Medulla oblongata (tissue), 1 donor: ENCODE measurements at regions not wholly inside any gene's neighbourhood (a gene's known extent, or its start where the extent isn't known, plus 50 kb on each side); places are given as distances from the start of the nearest gene placed in this dataset.

Source experiments
- DNase-seq: peaks from one replicate; pipeline ENCODE4 v3.0.0-alpha.2; 2015; ENCODE audit errors: extremely low spot score

- no peak for DNase-seq
These were observed 410.3 kb upstream of the SLC24A2 start for GRCh38 chr9:20199111-20199510.

DNA sequence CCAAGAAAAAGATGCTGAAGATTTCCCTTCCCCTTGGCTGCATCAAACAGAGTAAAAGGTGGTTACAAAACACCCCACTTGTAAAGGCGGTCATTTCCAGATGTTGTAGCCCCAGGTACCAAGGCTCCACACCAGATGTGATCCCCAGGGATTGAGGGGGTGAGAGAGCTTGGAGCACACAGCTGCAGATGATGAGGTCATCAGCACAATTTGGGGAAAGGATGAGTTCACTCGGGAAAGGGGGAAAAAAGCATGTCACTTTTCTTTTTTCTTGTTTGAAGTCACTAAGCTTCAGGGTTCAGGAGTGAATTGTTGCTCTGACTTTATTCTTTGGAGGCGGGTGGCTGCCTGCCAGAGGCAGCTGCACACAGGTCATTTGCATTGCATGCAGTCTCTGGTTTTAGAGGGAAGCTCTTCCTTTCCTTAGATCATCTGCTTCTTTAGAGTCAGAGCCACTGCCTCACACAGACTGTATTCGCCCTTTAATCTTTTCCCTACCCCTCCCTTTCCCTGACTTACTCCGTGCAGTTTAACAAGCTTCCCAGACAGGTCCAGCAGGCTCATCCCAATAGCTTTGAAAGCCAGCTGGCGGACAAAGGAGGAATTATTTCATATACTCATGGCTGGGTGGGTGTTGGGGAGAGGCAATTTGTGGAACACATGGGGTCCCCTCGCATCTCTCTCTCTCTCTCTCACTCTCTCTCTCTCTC lies 409.3 kb upstream of the SLC24A2 start:
- DNase-seq, result peak; percentile 10

GRCh38 chr9:20191228-20191840 lies 402.5 kb upstream of the SLC24A2 start:
- no peak for DNase-seq

- no peak for DNase-seq
These were observed 401.0 kb upstream of the SLC24A2 start for GRCh38 chr9:20189871-20190270.

DNA sequence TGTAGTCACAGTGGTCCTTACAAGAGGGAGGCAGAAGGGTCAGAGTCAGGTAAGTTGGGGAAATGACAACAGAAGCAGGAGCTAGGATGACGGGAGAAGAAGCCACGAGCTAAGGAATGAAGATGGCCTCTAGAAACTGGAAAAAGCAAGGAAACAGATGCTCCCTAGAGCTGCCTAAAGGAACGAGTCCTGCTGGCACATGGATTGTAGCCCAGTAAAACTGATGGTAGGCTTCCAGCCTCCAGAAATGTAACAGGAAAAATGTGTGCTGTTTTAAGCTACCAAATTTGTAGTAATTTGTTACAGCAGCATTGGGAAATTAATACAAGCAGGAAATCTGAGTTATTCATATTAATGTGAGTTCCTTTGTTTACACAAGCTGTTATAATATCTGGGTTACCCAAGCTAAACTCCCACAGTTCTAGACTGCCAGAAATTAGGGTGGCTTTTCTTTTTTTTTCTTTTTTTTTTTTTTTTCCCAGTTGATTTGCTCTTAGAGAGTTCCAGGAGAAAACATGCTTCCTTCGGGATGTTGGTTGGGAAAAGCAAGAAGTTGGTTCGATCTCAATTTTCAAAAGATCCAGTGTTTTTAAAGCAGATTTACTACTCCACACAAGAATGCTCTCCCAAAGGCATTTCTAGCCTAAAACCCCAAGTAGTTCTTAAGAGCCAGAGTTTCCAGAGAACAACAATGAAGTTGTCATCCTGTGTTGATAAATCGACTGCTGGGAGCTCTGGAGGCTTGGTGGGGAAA lies 400.0 kb upstream of the SLC24A2 start:
- DNase-seq, result no peak

GRCh38 chr9:20187318-20187717 lies 398.5 kb upstream of the SLC24A2 start:
- DNase-seq, result no peak

DNA sequence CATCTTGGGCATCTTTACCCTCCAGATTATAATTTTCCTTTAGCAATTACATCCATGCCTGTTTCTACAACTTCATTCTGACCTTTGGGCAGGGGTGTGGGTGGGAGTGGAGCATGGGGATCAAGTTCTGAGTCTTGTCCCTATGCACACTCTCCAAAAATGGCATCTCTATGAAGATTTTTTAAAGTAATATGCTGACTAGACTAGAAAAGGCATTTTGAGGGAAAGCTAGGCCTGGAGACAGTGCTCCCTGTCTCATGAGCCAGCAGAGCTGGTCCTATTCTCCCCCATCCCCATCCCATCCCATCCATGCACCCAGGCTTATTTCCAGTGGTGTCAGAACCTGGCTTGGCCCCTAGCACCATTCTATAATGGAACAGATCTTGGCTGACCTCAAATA lies 398.0 kb upstream of the SLC24A2 start:
- no peak for DNase-seq

DNA sequence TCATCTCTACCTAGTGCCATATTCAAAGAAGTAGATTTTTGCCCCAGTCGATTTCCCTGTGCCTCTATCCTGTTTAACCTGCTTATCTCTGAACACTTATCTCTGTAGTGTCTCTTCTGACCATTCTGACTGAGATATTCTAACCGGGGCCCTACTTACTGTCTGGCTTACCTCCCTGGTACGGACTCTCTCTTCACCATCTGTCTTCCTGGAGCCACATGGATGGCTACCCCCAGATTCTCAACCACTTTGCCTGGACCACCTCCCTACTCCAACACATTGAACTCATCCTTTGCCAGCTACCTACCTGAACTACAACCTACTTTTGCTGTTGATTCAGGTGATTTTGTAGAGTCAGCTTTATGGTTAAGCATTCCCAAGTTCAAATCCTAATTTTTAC lies 397.4 kb upstream of the SLC24A2 start:
- no peak for DNase-seq

- no peak for DNase-seq
These were observed 395.7 kb upstream of the SLC24A2 start for GRCh38 chr9:20184541-20184940.

GRCh38 chr9:20178679-20179078 lies 389.8 kb upstream of the SLC24A2 start:
- DNase-seq, result no peak

DNA sequence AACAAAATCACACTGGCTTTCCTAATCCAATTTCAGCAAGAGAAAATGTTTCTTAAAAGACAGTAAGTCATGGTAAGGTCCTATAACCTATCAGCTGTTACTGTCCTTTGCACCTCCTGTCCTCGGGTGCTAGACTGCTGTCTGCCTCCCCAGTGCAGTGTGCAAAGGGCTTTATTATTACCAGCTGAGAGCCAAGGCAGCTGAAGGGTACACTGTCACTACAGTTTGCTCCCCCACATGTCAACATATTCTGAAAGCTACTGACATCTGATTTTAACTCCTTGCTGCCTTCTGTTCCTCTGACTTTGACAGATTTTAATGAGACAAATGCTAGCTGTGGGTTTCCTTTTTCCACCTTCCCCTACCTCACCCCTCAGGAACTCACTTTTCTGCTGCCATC lies 389.4 kb upstream of the SLC24A2 start:
- no peak for DNase-seq

DNA sequence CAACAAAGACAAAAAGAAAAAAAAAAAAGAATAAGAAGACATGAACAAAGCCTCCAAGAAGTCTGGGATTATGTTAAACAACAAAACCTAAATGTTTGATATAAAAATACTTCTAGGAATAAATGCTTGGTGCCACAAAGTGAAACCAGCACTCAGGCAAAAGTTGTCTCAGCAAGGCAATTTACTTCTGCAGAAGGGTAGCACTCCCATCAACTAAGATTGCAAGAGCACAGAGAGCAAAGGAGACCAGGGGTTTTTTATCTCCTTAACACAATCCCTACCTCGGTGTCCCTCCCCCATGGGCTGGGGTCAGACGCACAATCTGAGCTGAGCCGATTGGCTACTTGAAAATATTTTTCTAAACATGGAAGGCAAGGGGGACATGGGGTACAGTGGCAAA lies 381.3 kb upstream of the SLC24A2 start:
- DNase-seq, result no peak

DNA sequence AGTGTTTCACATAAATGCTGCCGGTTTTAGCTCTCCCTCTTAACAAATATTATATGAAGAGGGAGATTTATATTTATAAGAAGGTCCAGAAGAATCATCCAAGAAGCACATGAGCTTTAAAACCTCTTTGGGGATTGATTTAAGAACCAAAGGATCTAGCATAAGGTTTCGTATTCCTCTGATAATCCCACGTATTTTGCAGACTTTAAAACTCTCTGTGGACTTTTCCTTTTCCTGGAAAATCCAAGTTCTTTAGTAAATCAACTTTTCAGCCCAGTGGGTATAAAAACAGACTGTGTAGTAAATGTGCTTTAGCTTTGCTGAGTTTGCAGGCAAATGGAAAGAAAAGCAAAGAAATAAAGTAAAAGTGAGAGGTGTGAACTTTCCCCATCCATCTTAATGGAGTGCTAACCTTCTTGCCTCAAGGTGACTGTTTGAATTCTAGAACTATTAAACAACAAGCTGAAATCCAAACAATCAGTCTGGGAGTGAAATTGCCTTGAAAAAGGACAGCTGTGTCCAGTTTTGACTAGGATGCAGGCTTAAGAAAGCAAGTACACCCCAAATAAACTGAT lies 363.4 kb upstream of the SLC24A2 start:
- DNase-seq, result no peak

DNA sequence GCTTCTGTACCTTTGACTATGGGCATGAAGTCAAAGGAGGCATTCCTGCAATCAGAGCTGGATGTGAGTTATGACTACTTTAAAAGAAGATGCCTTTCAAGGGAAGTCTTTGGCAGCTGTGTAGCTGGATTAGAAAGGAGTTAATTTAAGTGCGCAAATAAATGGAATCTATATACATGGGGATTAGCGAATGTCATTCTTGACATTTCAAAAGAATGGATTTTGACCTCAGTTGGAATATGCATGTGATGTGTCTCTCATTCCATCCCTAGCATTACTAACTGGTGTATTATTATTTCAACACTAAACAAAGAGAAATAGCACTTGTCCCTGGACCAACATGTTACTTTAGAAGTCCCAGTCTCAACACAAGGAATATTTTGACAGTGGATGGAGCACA lies 359.6 kb upstream of the SLC24A2 start:
- DNase-seq, result no peak

DNA sequence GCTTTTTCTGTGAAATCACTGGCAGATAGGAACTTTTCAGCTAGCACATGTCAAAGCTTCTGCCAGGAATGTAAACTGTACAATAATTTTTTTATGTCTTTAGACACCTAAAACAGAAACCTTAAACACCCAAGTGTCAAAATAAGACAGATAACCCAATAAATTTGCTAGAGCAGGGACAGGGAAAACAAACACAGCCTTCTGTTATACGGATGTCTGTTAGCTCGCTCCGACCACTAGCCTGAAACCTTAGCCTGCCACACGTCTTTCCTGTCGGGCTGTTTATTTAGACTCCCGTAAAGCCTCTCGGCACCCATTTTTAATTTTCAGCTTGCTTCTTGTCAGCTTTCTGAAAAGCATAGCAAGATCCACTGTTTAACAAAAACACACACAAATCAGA lies 355.4 kb upstream of the SLC24A2 start:
- DNase-seq, result no peak

DNA sequence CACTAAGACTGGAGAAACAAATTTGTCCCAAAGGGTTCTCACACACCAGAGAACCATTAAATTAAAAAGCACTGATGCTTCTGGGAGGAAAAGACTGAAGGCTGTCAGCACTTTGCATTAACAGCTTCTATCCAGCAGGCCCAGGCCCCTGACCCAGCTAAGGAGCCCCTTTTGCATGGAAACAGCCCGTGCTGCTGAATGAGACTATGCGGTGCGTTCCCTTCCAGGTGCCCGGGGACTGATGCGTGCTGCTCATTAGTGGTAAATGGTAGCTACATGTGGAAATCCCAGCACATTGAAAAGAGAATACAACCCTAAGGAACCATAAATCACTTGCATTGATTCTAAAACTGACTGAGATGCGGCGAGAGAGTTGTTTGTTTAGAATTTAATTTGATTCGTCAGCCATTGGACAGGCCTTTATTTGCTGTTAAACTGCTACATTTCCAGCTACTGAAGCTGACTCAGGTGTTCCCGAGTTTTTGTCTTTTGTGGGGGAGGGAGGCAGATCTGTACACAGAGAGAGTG lies 351.0 kb upstream of the SLC24A2 start:
- no peak for DNase-seq

DNA sequence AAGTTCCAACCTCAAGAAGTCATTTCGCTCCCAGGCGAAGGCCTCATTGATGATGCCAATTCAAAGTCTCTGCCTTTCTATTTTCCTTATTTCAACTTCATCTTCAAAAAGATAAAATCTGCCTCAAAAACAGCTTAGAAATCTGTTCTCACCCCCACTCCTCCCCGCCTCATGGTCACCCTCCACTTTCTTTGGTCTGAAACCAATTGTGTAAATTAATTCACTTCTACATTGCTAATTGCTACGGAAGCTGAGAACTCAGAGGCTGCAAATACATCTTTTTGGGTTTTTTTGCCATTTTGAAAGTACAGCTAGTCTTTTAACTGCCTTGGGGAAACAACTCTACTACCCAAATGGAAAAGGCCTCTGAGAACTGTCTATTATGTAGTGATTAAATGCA lies 350.0 kb upstream of the SLC24A2 start:
- no peak for DNase-seq

- DNase-seq, result no peak
These were observed 349.3 kb upstream of the SLC24A2 start for GRCh38 chr9:20138116-20138515.

- DNase-seq, result no peak
These were observed 348.6 kb upstream of the SLC24A2 start for GRCh38 chr9:20137425-20137824.

DNA sequence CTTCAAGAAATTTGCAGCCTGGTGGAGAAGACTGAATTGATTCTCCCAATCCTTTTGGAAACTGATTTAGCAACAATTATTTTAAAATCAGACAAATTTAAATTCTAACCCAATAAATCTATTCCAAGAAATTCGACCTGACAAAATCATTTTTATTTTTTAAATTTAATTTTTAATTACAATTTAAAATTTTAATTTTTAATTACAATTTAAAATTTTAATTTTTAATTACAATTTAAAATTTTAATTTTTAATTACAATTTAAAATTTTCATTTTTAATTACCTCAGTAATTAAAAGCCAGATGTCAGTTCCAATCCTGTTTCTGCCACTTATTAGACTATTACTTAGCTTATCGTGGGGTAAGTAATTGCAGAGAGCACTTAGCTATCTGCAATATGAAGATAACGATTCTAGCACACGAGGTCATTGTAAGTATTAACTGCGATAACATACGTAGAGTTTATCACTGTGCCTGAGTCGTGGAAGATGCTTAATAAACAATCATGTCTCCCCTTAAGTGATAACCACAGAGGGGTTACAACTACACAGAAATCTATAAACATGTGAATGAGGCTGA lies 346.4 kb upstream of the SLC24A2 start:
- no peak for DNase-seq

DNA sequence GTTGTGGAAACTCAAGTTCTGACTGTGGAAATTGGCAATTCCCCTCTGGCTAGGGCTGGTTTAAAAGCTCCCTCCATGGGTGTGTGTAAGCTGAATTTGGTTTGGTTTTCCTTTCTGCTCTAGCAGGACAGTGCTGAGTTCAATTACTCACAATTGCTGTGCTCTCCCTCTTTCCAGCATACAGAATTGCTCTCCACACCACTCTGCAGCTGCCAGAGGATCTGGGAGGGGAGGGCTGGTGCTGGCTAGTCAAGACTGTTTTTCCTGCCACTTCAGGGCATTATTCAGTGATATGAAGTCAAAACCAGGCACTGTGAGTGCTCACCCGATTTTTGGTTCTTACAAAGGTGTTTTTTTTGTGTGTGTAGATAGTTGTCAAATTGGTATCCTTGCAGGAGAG lies 336.9 kb upstream of the SLC24A2 start:
- DNase-seq, result no peak

DNA sequence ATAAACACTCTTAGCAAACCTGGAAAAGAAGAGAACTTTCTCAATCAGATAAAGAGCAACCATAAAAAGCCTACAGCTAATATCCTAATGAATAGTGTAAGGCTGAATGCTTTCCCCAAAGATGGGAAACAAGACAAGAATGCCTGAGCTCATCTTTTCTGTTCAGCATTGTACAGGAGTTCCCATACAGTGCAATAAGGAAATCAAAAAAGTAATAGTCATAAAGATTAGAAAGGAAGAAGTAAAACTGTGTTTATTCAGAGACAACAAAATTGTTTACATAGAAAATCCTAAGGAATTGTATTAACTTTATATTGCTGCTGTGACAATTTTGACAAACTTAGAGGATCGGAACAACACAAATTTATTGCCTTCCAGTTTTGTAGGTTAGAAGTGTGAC lies 330.7 kb upstream of the SLC24A2 start:
- DNase-seq, result no peak
